Naive thymus-derived CD8-positive, alpha-beta T cell (primary cell): ENCODE measurements at regions not wholly inside any gene's neighbourhood (a gene's known extent, or its start where the extent isn't known, plus 50 kb on each side); places are given as distances from the start of the nearest gene placed in this dataset.
"Not testable (repeated sequence)": the region's sequence is repeated elsewhere in the genome, so short reads cannot be mapped to it uniquely, and the experiment has no call there.

Experiments used
- ATAC-seq, 2 donors: fragments of 150-1000 bp; cut with Tn5 transposase in 1 of 2; sonication (Bioruptor Pico), chemical (Tn5 transposase) in 1 of 2; 1 replicate in 1 of 2; 2 replicates in 1 of 2; pipeline ENCODE4 v1.10.0; 2021; ENCODE audit warnings: mild to moderate bottlenecking in 2 of 2, moderate library complexity in 2 of 2
- POLR2A ChIA-PET: fragments of 350-600 bp; sonication (Branson Sonifier 250); formaldehyde crosslinking; loops from one replicate; lab custom pipeline; 2021; ENCODE audit warnings: antibody characterized with exemption; lab: Charles Lee
- DNase-seq, 10 donors: peaks; one replicate each; pipeline versions ENCODE4 v3.0.0 to v3.0.0-alpha.2; 2020 to 2022
- H3K27ac Mint-ChIP-seq, 10 donors: one replicate each; pipeline ENCODE4 v1.8.0; 2020 to 2022; ENCODE audit warnings: mild to moderate bottlenecking in 10 of 10, mixed read lengths in 10 of 10, moderate library complexity in 4 of 10, inconsistent platforms in 1 of 10
- H3K27me3 Mint-ChIP-seq, 5 donors: one replicate each; pipeline ENCODE4 v1.8.0; 2021 to 2022; ENCODE audit warnings: mixed read lengths in 5 of 5
- H3K36me3 Mint-ChIP-seq, 3 donors: one replicate each; pipeline ENCODE4 v1.8.0; 2020 to 2022; ENCODE audit warnings: mixed read lengths in 3 of 3, mild to moderate bottlenecking in 2 of 3, inconsistent platforms in 1 of 3
- H3K4me1 Mint-ChIP-seq, 4 donors: one replicate each; pipeline ENCODE4 v1.8.0; 2021 to 2022; ENCODE audit warnings: mixed read lengths in 4 of 4
- H3K4me3 Mint-ChIP-seq, 10 donors: one replicate each; pipeline ENCODE4 v1.8.0; 2020 to 2022; ENCODE audit warnings: mild to moderate bottlenecking in 10 of 10, mixed read lengths in 10 of 10, moderate library complexity in 6 of 10, inconsistent platforms in 1 of 10
- H3K9me3 Mint-ChIP-seq, 9 donors: one replicate each; pipeline ENCODE4 v1.8.0; 2020 to 2022; ENCODE audit warnings: mixed read lengths in 9 of 9, mild to moderate bottlenecking in 3 of 9, inconsistent platforms in 1 of 9, moderate library complexity in 1 of 9

DNA sequence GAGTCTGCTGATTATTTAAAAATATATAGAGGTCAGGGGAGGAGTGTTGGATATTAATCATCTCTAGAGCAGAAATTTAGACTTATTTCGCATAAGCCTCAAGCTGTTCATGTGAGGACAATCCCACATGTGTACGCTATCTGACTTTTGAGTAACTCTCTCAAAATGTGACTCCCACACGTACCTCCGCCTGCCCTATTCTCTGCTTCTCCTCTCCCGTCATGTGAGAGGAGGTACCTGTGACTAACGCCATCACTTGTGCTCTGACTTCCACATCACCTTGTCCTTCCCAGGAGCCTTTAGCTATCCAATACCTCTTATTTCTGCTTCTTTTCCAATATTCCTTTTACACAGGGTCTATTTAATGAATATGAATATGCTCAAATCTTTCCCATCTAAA lies 119.3 kb upstream of the CALCR start:
- H3K4me1 Mint-ChIP-seq: no peaks in the 10 kb centered on the region
- H3K27me3 Mint-ChIP-seq: peaks cover 0 to 2% (median 0%) of the 10 kb centered on the region in 5 donors
- POLR2A ChIA-PET: no interaction called here
- no peaks in the 10 kb centered on the region for H3K36me3 Mint-ChIP-seq
- no peak overlapping the region for H3K4me3 Mint-ChIP-seq
- ATAC-seq (no peak), DNase-seq (no peak)
- peaks cover 0 to 3% (median 0%) of the 10 kb centered on the region in 9 donors for H3K9me3 Mint-ChIP-seq
- H3K27ac Mint-ChIP-seq: no peak overlapping the region

DNA sequence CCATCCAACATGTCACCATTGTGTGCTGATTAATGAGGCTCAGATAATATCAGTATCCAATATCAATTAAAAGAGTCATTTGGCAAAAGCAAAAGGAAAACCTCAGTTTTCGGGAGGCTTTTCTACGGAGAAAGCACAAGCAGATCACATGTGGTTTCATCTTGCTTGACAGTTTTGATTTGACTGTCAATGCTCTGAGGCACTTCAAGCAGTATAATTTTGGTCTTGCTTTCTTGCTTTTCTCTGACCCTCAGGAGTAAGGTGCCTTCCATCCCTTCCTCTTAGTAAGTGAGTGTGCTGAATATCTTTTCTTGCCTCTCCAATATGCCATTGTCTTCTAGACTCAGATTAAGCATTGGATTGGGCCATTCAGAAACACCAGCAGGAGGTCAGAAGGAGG lies 115.5 kb upstream of the CALCR start:
- H3K4me1 Mint-ChIP-seq: no peaks in the 10 kb centered on the region
- H3K36me3 Mint-ChIP-seq: no peaks in the 10 kb centered on the region
- no peak overlapping the region for H3K27ac Mint-ChIP-seq
- no peak overlapping the region for H3K4me3 Mint-ChIP-seq
- POLR2A ChIA-PET: no interaction called here
- ATAC-seq (no peak), DNase-seq (no peak)
- H3K27me3 Mint-ChIP-seq: no peaks in the 10 kb centered on the region
- H3K9me3 Mint-ChIP-seq: no peaks in the 10 kb centered on the region

DNA sequence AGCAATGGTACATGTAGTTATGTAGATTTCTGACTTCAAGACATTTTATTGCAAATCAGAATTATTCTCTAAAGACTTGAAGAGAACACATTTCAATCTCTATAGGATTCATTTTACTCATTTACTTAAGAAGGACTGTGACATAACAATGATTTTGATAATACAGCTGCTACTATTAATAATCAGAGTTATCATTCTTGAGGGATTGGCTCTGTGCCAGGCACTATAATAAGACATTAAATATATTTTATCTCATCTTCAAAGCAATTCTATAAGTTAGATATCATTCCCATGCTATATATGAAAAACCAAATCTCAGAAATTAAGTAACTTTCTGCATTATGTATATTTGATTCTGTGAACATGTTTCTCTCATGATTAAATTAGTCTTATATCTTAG lies 103.7 kb upstream of the CALCR start:
- Mint-ChIP-seq H3K27ac (no peak overlapping the region), H3K4me3 (no peak overlapping the region), H3K36me3 (no peaks in the 10 kb centered on the region), H3K9me3 (peaks cover 0 to 9% (median 3%) of the 10 kb centered on the region in 9 donors), H3K27me3 (peaks cover 0 to 3% (median 1%) of the 10 kb centered on the region in 5 donors), H3K4me1 (no peaks in the 10 kb centered on the region)
- ATAC-seq (no peak), DNase-seq (no peak)
- POLR2A ChIA-PET: no interaction called here

DNA sequence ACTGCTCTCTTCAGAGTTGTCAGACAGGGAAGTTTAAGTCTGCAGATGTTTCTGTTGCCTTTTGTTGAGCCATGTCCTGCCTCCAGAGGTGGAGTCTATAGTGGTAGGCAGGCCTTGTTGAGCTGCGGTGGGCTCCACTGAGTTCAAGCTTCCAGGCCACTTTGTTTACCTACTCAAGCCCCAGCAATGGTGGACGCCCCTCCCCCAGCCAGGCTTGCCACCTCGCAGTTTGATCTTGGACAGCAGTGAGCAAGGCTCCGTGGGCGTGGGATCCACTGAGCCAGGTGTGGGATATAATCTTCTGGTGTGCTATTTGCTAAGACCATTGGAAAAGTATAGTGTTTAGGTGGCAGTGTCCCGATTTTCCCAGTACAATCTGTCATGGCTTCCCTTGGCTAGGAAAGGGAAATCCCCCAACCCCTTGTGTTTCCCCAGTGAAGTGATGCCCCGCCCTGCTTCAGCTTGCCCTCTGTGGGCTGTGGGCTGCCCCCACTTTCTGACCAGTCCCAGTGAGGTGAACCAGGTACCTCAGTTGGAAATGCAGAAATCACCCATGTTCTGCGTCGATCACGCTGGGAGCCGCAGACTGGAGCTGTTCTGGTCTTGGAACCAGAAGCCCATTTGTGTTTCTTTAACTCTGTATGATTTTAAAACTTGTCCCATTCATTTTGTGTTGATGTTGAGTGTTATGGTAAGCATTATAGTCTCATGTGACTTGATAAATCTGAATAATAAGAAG lies 89.2 kb upstream of the CALCR start:
- H3K36me3 Mint-ChIP-seq: no peaks in the 10 kb centered on the region
- DNase-seq (no peak), ATAC-seq (no peak)
- POLR2A ChIA-PET: no interaction called here
- H3K9me3 Mint-ChIP-seq: peaks cover 0 to 16% (median 7%) of the 10 kb centered on the region in 9 donors
- no peaks in the 10 kb centered on the region for H3K4me1 Mint-ChIP-seq
- no peak overlapping the region for H3K27ac Mint-ChIP-seq
- H3K4me3 Mint-ChIP-seq: no peak overlapping the region
- H3K27me3 Mint-ChIP-seq: peaks cover 0 to 19% (median 9%) of the 10 kb centered on the region in 5 donors

DNA sequence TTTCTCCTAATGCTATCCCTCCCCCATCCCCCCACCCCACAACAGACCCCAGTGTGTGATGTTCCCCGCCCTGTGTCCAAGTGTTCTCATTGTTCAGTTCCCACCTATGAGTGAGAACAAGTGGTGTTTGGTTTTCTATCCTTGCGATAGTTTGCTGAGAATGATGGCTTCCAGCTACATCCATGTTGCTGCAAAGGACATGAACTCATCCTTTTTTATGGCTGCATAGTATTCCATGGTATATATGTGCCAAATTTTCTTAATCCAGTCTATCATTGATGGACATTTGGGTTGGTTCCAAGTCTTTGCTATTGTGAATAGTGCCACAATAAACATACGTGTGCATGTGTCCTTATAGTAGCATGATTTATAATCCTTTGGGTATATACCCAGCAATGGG lies 83.6 kb upstream of the CALCR start:
- DNase-seq, H3K4me1 Mint-ChIP-seq, ATAC-seq, H3K4me3 Mint-ChIP-seq, H3K36me3 Mint-ChIP-seq, H3K27ac Mint-ChIP-seq: not testable (repeated sequence)
- POLR2A ChIA-PET: interaction anchor here (0.5 kb wide), 1 partner anchor 38 kb away, joined by 3 read pairs; no protein-coding TSS in a partner anchor
- Mint-ChIP-seq H3K27me3 (peaks cover 0 to 19% (median 9%) of the 10 kb centered on the region in 5 donors), H3K9me3 (peaks cover 0 to 16% (median 8%) of the 10 kb centered on the region in 9 donors)

DNA sequence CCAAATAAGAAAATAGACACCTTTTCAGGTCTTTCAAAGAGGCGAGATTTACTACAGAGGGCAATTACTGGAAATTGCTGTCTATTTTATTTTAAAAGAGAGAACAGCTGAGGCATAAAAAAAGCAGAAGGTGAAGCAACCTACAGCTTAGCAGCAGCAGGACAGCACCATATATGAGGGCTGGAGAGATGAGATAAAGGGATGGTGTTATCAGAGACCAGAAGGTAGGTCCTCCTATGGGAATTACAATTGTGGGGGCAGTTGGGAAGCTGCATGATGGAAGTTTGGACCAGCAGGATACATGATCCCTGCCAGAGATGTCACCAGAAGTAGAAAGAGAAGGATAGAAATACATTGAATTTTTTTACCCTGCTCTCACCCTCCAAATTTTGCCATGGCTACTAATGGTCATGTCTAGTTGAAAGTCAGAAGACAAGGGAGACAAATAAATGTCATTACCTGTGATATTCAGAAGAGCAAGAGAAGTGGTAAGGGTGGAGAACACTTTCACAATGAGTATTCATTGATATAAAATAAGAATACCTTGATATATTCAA lies 77.2 kb upstream of the CALCR start:
- Mint-ChIP-seq H3K9me3 (peaks cover 0 to 3% (median 0%) of the 10 kb centered on the region in 9 donors), H3K27ac (no peak overlapping the region), H3K4me1 (no peaks in the 10 kb centered on the region), H3K36me3 (no peaks in the 10 kb centered on the region), H3K27me3 (no peaks in the 10 kb centered on the region), H3K4me3 (no peak overlapping the region)
- POLR2A ChIA-PET: no interaction called here
- ATAC-seq (no peak), DNase-seq (no peak)

DNA sequence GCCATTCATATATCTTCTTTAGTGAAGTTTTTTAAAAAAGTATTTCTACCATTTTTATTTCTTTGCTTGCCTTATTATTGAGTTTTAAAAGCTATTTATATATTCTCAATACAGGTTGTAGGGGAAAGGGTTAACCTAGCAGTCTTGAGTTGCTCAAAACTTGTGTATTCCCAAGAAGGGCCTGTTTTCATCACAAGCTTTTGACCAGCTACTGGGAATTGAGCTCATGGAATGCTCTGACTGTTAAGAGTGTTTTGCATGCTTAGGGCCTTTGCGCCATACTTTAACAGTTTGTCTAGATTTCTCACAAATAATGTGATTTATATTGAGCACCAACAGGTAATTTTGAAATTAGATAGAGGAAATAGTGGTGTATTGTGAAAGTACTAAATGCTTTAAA lies 72.0 kb upstream of the CALCR start:
- POLR2A ChIA-PET: no interaction called here

DNA sequence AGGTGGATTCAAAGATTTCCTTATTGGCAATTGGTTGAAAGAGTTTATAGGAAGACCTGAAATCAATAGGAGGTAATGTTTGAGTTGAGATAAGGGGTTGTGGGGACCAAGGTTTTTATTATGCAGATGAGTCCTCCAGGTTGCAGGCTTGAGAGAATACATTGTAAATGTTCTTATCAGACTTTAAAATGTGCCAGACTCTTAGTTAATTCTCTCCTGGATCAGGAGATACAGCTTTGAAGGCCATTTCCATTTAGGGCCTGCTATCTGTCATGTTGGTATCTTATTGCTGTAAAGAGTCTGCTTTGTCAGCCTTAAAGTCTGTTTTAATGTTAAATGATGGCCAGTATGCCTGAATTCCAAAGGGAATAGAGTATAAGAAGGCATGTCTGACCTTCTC lies 61.8 kb upstream of the CALCR start:
- POLR2A ChIA-PET: no interaction called here
- H3K36me3 Mint-ChIP-seq: no peaks in the 10 kb centered on the region
- ATAC-seq: no peak
- no peaks in the 10 kb centered on the region for H3K4me1 Mint-ChIP-seq
- H3K9me3 Mint-ChIP-seq: peaks cover 0 to 2% (median 0%) of the 10 kb centered on the region in 9 donors
- no peak overlapping the region for H3K4me3 Mint-ChIP-seq
- peaks cover 0 to 7% (median 2%) of the 10 kb centered on the region in 5 donors for H3K27me3 Mint-ChIP-seq
- H3K27ac Mint-ChIP-seq: no peak overlapping the region
- DNase-seq: no peak

More for the DNA sequence above, 72.0 kb upstream of the CALCR start:
- ATAC-seq (no peak), DNase-seq (no peak)
- H3K36me3 Mint-ChIP-seq: no peaks in the 10 kb centered on the region
- no peak overlapping the region for H3K4me3 Mint-ChIP-seq
- no peaks in the 10 kb centered on the region for H3K9me3 Mint-ChIP-seq
- peaks cover 0 to 1% (median 0%) of the 10 kb centered on the region in 5 donors for H3K27me3 Mint-ChIP-seq
- H3K4me1 Mint-ChIP-seq: no peaks in the 10 kb centered on the region
- no peak overlapping the region for H3K27ac Mint-ChIP-seq

DNA sequence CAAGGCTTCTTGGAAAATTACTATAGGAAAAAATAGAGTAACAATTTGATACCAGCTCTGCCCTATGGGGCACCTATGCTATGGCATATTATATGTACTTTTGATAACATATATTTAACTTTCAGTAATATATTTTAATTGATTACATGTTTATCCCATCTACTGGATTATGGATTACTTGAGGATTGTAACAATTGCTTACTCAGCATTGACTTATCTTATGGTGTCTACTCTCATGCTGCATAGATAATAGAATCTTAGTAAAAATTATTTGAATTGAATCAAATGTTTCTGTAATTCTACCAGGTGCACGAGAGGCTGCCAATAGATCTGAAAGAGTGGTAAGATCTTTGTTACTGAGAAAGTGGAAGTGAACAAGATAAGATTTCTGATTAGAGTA lies 57.8 kb upstream of the CALCR start:
- Mint-ChIP-seq H3K36me3 (no peaks in the 10 kb centered on the region), H3K4me3 (no peak overlapping the region), H3K9me3 (peaks cover 0 to 6% (median 0%) of the 10 kb centered on the region in 9 donors), H3K4me1 (no peaks in the 10 kb centered on the region), H3K27me3 (peaks cover 0 to 7% (median 2%) of the 10 kb centered on the region in 5 donors), H3K27ac (no peak overlapping the region)
- POLR2A ChIA-PET: no interaction called here
- DNase-seq: no peak
- ATAC-seq: no peak

DNA sequence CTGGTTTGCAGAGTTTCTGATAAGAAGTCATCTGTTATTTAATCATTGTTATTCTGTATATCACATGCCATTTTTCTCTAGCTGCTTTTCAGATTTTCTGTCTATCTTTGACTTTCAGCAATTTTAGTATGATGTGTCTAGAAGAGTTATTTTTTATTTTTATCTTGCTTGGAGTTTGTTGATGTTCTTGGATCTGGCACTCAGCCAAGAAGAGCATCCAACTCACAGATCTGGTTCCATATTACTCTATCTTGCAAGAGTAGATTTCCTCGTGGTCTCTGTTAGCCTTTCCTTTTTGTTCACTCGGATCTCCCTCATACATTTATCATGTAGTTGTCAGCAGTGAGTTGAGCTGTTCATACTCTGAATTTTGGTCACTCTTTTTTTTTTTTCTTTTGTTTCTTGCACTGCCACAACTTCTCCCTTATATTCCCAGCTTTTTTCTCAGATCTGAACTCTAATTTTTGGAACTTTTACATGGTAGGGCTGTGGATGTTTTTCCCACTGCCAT lies 54.8 kb upstream of the CALCR start:
- Mint-ChIP-seq H3K27me3 (peaks cover 0 to 8% (median 0%) of the 10 kb centered on the region in 5 donors), H3K4me3 (no peak overlapping the region), H3K27ac (no peak overlapping the region), H3K36me3 (peaks cover 0 to 3% (median 0%) of the 10 kb centered on the region in 3 donors), H3K4me1 (no peaks in the 10 kb centered on the region), H3K9me3 (peaks cover 0 to 10% (median 0%) of the 10 kb centered on the region in 9 donors)
- DNase-seq (no peak), ATAC-seq (no peak)
- POLR2A ChIA-PET: no interaction called here

DNA sequence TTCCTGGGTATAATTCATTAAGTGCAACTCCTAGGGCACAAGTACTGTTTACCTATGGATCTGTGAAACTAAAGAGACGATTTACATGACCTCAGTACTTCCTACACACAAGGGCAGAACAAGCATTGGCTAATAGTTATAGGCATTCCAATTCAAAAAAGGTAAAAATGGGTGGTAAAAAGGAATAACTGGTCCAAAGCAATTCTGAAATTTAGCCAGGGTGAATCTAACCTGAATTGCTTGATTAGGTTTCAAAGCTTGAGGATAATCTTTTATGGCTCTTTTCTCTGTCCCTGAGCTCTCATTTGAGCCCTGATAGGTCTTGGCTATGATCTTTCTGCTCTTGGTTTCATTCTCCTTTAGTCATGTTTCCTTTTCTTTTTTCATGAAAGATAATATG lies 52.3 kb upstream of the CALCR start:
- Mint-ChIP-seq H3K36me3 (peaks cover 0 to 3% (median 0%) of the 10 kb centered on the region in 3 donors), H3K27ac (no peak overlapping the region), H3K4me1 (no peaks in the 10 kb centered on the region), H3K27me3 (peaks cover 0 to 8% (median 2%) of the 10 kb centered on the region in 5 donors), H3K9me3 (peaks cover 0 to 10% (median 0%) of the 10 kb centered on the region in 9 donors), H3K4me3 (no peak overlapping the region)
- DNase-seq (no peak), ATAC-seq (no peak)
- POLR2A ChIA-PET: no interaction called here
